Left renal pelvis (tissue), 4 donors: ENCODE measurements at regions not wholly inside any gene's neighbourhood (a gene's known extent, or its start where the extent isn't known, plus 50 kb on each side); places are given as distances from the start of the nearest gene placed in this dataset.

Experiments
- DNase-seq, 4 donors: peaks; one replicate each; pipeline ENCODE4 v3.0.0-alpha.2; 2013; ENCODE audit warnings: low read depth in 4 of 4, low spot score in 3 of 4

GRCh38 chr3:10695595-10696285 is 120.3 kb upstream of the SLC6A11 start:
- DNase-seq: no peak

GRCh38 chr3:10697918-10698317 is 118.1 kb upstream of the SLC6A11 start:
- DNase-seq: no peak

- DNase-seq: no peak
Measured at GRCh38 chr3:10700821-10701220, 115.2 kb upstream of the SLC6A11 start.

- no peak for DNase-seq
Measured at GRCh38 chr3:10702961-10703740, 112.9 kb upstream of the SLC6A11 start.

GRCh38 chr3:10703875-10704274 is 112.2 kb upstream of the SLC6A11 start:
- no peak for DNase-seq

- DNase-seq: no peak
Measured at GRCh38 chr3:10706156-10706739, 109.8 kb upstream of the SLC6A11 start.

- DNase-seq: no peak
Measured at GRCh38 chr3:10706740-10707399, 109.2 kb upstream of the SLC6A11 start.

- no peak for DNase-seq
Measured at GRCh38 chr3:10707400-10708215, 108.4 kb upstream of the SLC6A11 start.

GRCh38 chr3:10708216-10708893 is 107.7 kb upstream of the SLC6A11 start:
- no peak for DNase-seq

GRCh38 chr3:10709110-10709781 is 106.8 kb upstream of the SLC6A11 start:
- no peak for DNase-seq

GRCh38 chr3:10712121-10712520 is 103.9 kb upstream of the SLC6A11 start:
- DNase-seq: no peak

GRCh38 chr3:10713656-10714055 is 102.4 kb upstream of the SLC6A11 start:
- no peak for DNase-seq

- no peak for DNase-seq
Measured at GRCh38 chr3:10715886-10716285, 100.1 kb upstream of the SLC6A11 start.

GRCh38 chr3:10716964-10717363 is 99.1 kb upstream of the SLC6A11 start:
- no peak for DNase-seq

GRCh38 chr3:10717756-10718155 is 98.3 kb upstream of the SLC6A11 start:
- DNase-seq: no peak

GRCh38 chr3:10721101-10721500 is 94.9 kb upstream of the SLC6A11 start:
- no peak for DNase-seq

- no peak for DNase-seq
Measured at GRCh38 chr3:10722911-10723310, 93.1 kb upstream of the SLC6A11 start.

GRCh38 chr3:10723991-10724390 is 92.0 kb upstream of the SLC6A11 start:
- DNase-seq: no peak

GRCh38 chr3:10725067-10725466 is 91.0 kb upstream of the SLC6A11 start:
- no peak for DNase-seq
